ENCODE measurements at regions not wholly inside any gene's neighbourhood (a gene's known extent, or its start where the extent isn't known, plus 50 kb on each side); places are given as distances from the start of the nearest gene placed in this dataset.
"Not testable (repeated sequence)": the region's sequence is repeated elsewhere in the genome, so short reads cannot be mapped to it uniquely, and the experiment has no call there.

DNA sequence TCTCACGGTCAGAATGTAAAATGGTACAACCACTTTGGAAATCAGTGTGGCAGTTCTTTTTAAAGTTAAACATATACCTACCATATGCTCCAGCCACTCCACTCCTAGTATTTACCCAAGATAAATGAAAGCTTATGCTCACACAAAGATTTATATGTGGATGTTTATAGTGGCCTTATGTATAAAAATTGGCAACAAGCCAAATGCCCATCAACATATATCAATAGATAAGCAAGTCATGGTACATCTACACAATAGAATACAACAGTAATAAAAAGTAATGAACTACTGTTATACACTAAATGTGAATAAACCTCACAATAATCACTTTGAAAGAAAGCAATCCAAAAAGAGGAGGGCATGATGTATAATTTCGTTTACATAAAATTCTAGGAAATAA lies 153.5 kb upstream of the LMCD1 start:
- H3K4me1 ChIP-seq (ENCODE audit: control insufficient read depth, insufficient read depth, low read length, poor library complexity, severe bottlenecking) = no peaks in the 10 kb centered on the region
- H3K9me3 ChIP-seq (ENCODE audit: control insufficient read depth in 2 of 2, low read length in 2 of 2) = peaks cover 18 to 21% of the 10 kb centered on the region in 2 experiments
- Mint-ChIP-seq H3K4me1 (peaks cover 0 to 14% (median 6%) of the 10 kb centered on the region in 4 donors), H3K27me3 (peaks cover 11% of the 10 kb centered on the region), H3K4me3 (no peak overlapping the region), H3K9me3 (peaks cover 4 to 26% (median 14%) of the 10 kb centered on the region in 7 donors), H3K27ac (no peak overlapping the region), H3K36me3 (no peaks in the 10 kb centered on the region)
- ATAC-seq (ENCODE audit: low read depth in 2 of 2) (no peak), DNase-seq (no peak)
- H3K4me3 ChIP-seq (ENCODE audit: low read depth, low read length) = no peak overlapping the region
- H3K27ac ChIP-seq (ENCODE audit: insufficient read depth, low read length, poor library complexity, severe bottlenecking) = no peak overlapping the region
- no peaks in the 10 kb centered on the region for H3K36me3 ChIP-seq (ENCODE audit: control insufficient read depth, insufficient read depth, low read length)
- peaks cover 3% of the 10 kb centered on the region for H3K27me3 ChIP-seq (ENCODE audit: control insufficient read depth, insufficient read depth, low read length)

DNA sequence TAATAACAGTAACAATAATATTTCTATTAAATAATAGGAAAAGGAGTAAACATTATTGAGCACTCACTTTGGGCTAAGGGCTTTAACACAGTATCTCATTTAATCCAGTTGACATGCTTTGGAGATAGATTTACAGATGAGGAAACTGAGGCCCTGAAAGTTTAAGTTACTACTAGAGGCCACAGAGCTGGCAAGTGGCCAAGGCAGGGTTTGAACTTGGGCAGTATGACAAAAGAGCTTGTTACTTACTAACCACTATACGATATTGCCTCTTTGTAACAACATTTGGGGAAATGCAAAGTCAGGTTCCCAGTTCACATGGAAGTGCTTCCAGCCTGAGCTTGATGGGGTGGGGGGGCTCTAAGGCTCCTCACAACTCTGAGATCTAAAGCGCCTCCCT lies 149.1 kb upstream of the LMCD1 start:
- Histone ChIP-seq H3K27ac (ENCODE audit: insufficient read depth, low read length, poor library complexity, severe bottlenecking) (no peak overlapping the region), H3K9me3 (ENCODE audit: control insufficient read depth in 2 of 2, low read length in 2 of 2) (no peaks in the 10 kb centered on the region), H3K36me3 (ENCODE audit: control insufficient read depth, insufficient read depth, low read length) (no peaks in the 10 kb centered on the region), H3K27me3 (ENCODE audit: control insufficient read depth, insufficient read depth, low read length) (no peaks in the 10 kb centered on the region), H3K4me1 (ENCODE audit: control insufficient read depth, insufficient read depth, low read length, poor library complexity, severe bottlenecking) (peaks cover 21% of the 10 kb centered on the region), H3K4me3 (ENCODE audit: low read depth, low read length) (no peak overlapping the region)
- no peak for ATAC-seq (ENCODE audit: low read depth in 2 of 2)
- Mint-ChIP-seq H3K27me3 (peaks cover 10% of the 10 kb centered on the region), H3K4me1 (peaks cover 9 to 40% (median 23%) of the 10 kb centered on the region in 4 donors), H3K36me3 (peaks cover 4% of the 10 kb centered on the region), H3K27ac (no peak overlapping the region), H3K4me3 (no peak overlapping the region), H3K9me3 (peaks cover 2 to 9% (median 7%) of the 10 kb centered on the region in 7 donors)
- no peak for DNase-seq

DNA sequence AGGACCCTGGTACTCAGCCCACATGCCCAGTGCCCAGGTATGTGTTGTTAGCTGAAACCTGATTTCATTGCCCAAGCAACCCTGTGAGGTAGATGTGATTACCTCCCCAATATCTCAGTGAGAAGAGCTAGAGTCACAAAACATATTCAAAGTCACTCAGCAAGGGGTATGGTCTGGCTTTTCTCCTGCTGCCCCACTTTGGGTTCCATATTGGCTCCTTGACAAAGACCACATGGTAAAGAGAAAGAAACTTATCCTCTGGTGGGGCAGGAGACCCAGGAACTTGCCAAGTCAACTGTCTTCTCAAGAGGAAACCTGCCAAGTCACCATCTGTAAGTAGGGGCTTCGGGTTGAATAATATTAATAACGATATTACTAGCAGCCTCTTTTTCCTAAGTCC lies 148.3 kb upstream of the LMCD1 start:
- DNase-seq (no peak), ATAC-seq (ENCODE audit: low read depth in 2 of 2) (no peak)
- peaks cover 9% of the 10 kb centered on the region for H3K36me3 Mint-ChIP-seq
- H3K9me3 ChIP-seq (ENCODE audit: control insufficient read depth in 2 of 2, low read length in 2 of 2) = no peaks in the 10 kb centered on the region
- no peak overlapping the region for H3K4me3 ChIP-seq (ENCODE audit: low read depth, low read length)
- no peak overlapping the region for H3K27ac ChIP-seq (ENCODE audit: insufficient read depth, low read length, poor library complexity, severe bottlenecking)
- H3K27ac Mint-ChIP-seq = peak overlapping the region in 2 of 3 donors; percentile 43 to 87
- no peaks in the 10 kb centered on the region for H3K27me3 ChIP-seq (ENCODE audit: control insufficient read depth, insufficient read depth, low read length)
- H3K4me3 Mint-ChIP-seq = no peak overlapping the region
- peaks cover 4 to 14% (median 8%) of the 10 kb centered on the region in 7 donors for H3K9me3 Mint-ChIP-seq
- H3K27me3 Mint-ChIP-seq = peaks cover 10% of the 10 kb centered on the region
- H3K4me1 ChIP-seq (ENCODE audit: control insufficient read depth, insufficient read depth, low read length, poor library complexity, severe bottlenecking) = peaks cover 29% of the 10 kb centered on the region
- H3K36me3 ChIP-seq (ENCODE audit: control insufficient read depth, insufficient read depth, low read length) = no peaks in the 10 kb centered on the region
- H3K4me1 Mint-ChIP-seq = peaks cover 12 to 49% (median 28%) of the 10 kb centered on the region in 4 donors

DNA sequence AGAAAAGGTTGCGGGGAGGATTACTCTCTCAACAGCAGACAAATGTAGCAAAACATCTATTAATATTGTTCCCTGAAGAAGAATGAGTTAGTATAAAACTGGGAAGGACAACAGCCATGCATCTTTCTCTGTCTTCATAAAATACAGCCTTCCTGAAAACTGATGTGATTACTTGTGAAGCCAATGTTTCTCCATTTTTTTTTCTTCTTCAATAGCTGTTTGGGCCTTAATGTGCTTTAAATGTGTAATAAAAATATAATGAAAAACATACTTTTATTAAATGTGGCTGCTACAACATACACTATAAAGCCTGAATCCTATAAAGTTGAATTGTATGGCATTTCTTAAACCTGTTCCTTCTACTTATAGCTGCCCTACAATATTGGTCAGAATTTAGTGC lies 146.3 kb upstream of the LMCD1 start:
- Histone ChIP-seq H3K27ac (ENCODE audit: insufficient read depth, low read length, poor library complexity, severe bottlenecking) (no peak overlapping the region), H3K27me3 (ENCODE audit: control insufficient read depth, insufficient read depth, low read length) (no peaks in the 10 kb centered on the region), H3K4me3 (ENCODE audit: low read depth, low read length) (no peak overlapping the region), H3K36me3 (ENCODE audit: control insufficient read depth, insufficient read depth, low read length) (no peaks in the 10 kb centered on the region), H3K4me1 (ENCODE audit: control insufficient read depth, insufficient read depth, low read length, poor library complexity, severe bottlenecking) (peaks cover 35% of the 10 kb centered on the region), H3K9me3 (ENCODE audit: control insufficient read depth in 2 of 2, low read length in 2 of 2) (no peaks in the 10 kb centered on the region)
- ATAC-seq (ENCODE audit: low read depth in 2 of 2) (no peak), DNase-seq (no peak)
- peak overlapping the region in 1 of 4 donors; percentile 1 for H3K4me3 Mint-ChIP-seq
- H3K4me1 Mint-ChIP-seq = peaks cover 12 to 63% (median 39%) of the 10 kb centered on the region in 4 donors
- peak overlapping the region; percentile 26 to 96 (median 95) for H3K27ac Mint-ChIP-seq
- peaks cover 11% of the 10 kb centered on the region for H3K36me3 Mint-ChIP-seq
- H3K27me3 Mint-ChIP-seq = peaks cover 10% of the 10 kb centered on the region
- peaks cover 2 to 18% (median 9%) of the 10 kb centered on the region in 7 donors for H3K9me3 Mint-ChIP-seq

DNA sequence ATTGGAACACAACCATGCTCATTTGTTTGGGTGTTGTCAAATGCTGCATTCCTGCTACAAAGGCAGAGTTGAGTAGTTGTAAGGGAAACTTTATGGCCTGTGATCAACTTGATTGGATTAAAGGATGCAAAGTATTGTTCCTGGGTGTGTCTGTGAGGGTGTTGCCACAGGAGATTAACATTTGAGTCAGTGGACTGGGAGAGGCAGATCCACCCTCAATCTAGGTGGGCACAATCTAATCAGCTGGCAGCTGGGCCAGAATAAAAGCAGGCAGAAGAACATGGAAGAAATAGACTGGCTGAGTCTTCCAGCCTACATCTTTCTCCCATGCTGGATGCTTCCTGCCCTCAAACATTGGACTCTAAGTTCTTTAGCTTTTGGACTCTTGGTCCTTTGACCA lies 145.6 kb upstream of the LMCD1 start:
- peak overlapping the region; percentile 4 to 85 (median 46) for H3K4me3 Mint-ChIP-seq
- H3K27ac ChIP-seq (ENCODE audit: insufficient read depth, low read length, poor library complexity, severe bottlenecking) = peak overlapping the region; percentile 92
- DNase-seq = not testable (repeated sequence)

DNA sequence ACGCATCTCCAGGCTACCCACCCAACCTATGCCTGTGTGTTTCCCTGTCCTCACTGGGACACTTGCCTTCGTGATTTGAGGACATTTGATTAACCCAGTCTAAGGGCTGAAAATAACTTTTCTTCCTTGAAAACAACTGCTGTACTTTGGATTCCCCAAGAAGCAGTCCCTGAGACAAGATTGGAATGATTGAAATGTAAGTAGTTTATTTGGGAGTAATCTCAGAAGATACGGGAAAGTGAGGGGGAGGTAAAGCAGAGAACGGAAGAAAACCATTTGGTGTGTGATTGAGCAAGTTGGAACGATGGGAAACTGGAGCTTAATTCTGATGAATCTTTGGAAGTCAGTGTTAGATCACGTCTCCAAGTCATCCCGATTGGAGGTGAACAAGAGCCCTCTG lies 143.8 kb upstream of the LMCD1 start:
- Histone ChIP-seq H3K27ac (ENCODE audit: insufficient read depth, low read length, poor library complexity, severe bottlenecking) (peak overlapping the region; percentile 92), H3K4me1 (ENCODE audit: control insufficient read depth, insufficient read depth, low read length, poor library complexity, severe bottlenecking) (peaks cover 35% of the 10 kb centered on the region), H3K4me3 (ENCODE audit: low read depth, low read length) (peak overlapping the region; percentile 62), H3K9me3 (ENCODE audit: control insufficient read depth in 2 of 2, low read length in 2 of 2) (no peaks in the 10 kb centered on the region), H3K36me3 (ENCODE audit: control insufficient read depth, insufficient read depth, low read length) (no peaks in the 10 kb centered on the region), H3K27me3 (ENCODE audit: control insufficient read depth, insufficient read depth, low read length) (no peaks in the 10 kb centered on the region)
- H3K4me1 Mint-ChIP-seq = peaks cover 12 to 52% (median 35%) of the 10 kb centered on the region in 4 donors
- peak overlapping the region in 3 of 4 donors; percentile 70 to 85 (median 77) for H3K4me3 Mint-ChIP-seq
- H3K9me3 Mint-ChIP-seq = peaks cover 0 to 26% (median 9%) of the 10 kb centered on the region in 7 donors
- DNase-seq (peak in 1 of 3 donors; percentile 2), ATAC-seq (ENCODE audit: low read depth in 2 of 2) (no peak)
- H3K36me3 Mint-ChIP-seq = peaks cover 15% of the 10 kb centered on the region
- peak overlapping the region; percentile 95 to 99 (median 96) for H3K27ac Mint-ChIP-seq
- peaks cover 10% of the 10 kb centered on the region for H3K27me3 Mint-ChIP-seq

More for the DNA sequence above, 145.6 kb upstream of the LMCD1 start:
- peak overlapping the region; percentile 95 to 99 (median 96) for H3K27ac Mint-ChIP-seq
- H3K9me3 Mint-ChIP-seq = peaks cover 2 to 23% (median 9%) of the 10 kb centered on the region in 7 donors
- not testable (repeated sequence) for H3K27me3 Mint-ChIP-seq; ATAC-seq (ENCODE audit: low read depth in 2 of 2); H3K27me3 ChIP-seq (ENCODE audit: control insufficient read depth, insufficient read depth, low read length); H3K4me3 ChIP-seq (ENCODE audit: low read depth, low read length); H3K36me3 ChIP-seq (ENCODE audit: control insufficient read depth, insufficient read depth, low read length); H3K9me3 ChIP-seq (ENCODE audit: control insufficient read depth in 2 of 2, low read length in 2 of 2)
- H3K4me1 Mint-ChIP-seq = peaks cover 12 to 64% (median 35%) of the 10 kb centered on the region in 4 donors
- peaks cover 11% of the 10 kb centered on the region for H3K36me3 Mint-ChIP-seq
- H3K4me1 ChIP-seq (ENCODE audit: control insufficient read depth, insufficient read depth, low read length, poor library complexity, severe bottlenecking) = peaks cover 35% of the 10 kb centered on the region

DNA sequence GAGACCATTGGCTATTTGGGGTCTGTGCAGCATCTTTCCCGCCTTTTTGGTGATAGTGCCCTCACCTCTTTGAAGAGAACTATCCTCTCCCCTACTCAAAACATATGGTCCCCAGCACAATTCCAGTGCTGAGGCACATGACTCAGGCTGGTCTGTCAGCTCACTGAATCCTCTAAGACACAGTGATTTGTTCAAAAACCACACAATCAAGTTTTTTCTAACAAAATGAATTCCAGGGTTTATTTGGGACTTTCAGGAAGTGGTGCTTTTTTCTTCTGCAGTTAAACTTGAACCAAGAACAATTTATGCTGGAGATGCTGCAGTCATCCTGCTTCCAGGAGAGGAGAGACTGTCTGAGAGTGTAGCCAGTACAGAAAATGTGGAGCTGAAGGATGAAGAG lies 142.5 kb upstream of the LMCD1 start:
- H3K4me3 ChIP-seq (ENCODE audit: low read depth, low read length) = no peak overlapping the region
- ATAC-seq (ENCODE audit: low read depth in 2 of 2) (no peak), DNase-seq (no peak)
- Mint-ChIP-seq H3K36me3 (peaks cover 15% of the 10 kb centered on the region), H3K4me3 (peak overlapping the region in 1 of 4 donors; percentile 59), H3K4me1 (peaks cover 12 to 48% (median 35%) of the 10 kb centered on the region in 4 donors), H3K27ac (peak overlapping the region in 2 of 3 donors; percentile 70 to 75), H3K9me3 (peaks cover 0 to 26% (median 6%) of the 10 kb centered on the region in 7 donors), H3K27me3 (peaks cover 10% of the 10 kb centered on the region)
- no peaks in the 10 kb centered on the region for H3K27me3 ChIP-seq (ENCODE audit: control insufficient read depth, insufficient read depth, low read length)
- H3K36me3 ChIP-seq (ENCODE audit: control insufficient read depth, insufficient read depth, low read length) = no peaks in the 10 kb centered on the region
- H3K9me3 ChIP-seq (ENCODE audit: control insufficient read depth in 2 of 2, low read length in 2 of 2) = no peaks in the 10 kb centered on the region
- H3K4me1 ChIP-seq (ENCODE audit: control insufficient read depth, insufficient read depth, low read length, poor library complexity, severe bottlenecking) = peaks cover 35% of the 10 kb centered on the region
- no peak overlapping the region for H3K27ac ChIP-seq (ENCODE audit: insufficient read depth, low read length, poor library complexity, severe bottlenecking)

DNA sequence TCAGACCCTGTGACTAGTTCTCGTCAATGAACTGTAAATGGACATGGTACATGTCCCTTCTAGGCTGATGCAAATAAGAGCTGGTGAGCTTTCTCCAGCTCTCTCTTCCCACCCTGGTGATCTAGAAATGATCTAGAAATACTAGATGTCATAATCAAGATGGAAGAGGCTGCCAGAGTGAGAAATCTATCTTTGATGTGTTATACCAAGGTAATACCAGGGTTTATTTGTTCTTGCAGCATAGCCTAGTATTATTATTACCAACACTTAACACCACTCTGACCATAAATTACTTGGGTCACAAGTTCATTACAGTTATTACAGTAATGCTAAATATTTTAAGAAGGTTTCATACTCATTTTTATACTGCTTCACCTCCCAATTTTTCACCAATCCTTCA lies 138.4 kb upstream of the LMCD1 start:
- Mint-ChIP-seq H3K27me3 (peaks cover 25% of the 10 kb centered on the region), H3K36me3 (peaks cover 6% of the 10 kb centered on the region), H3K4me1 (peaks cover 0 to 18% (median 14%) of the 10 kb centered on the region in 4 donors), H3K27ac (no peak overlapping the region), H3K9me3 (peaks cover 0 to 15% (median 3%) of the 10 kb centered on the region in 7 donors), H3K4me3 (no peak overlapping the region)
- Histone ChIP-seq H3K27me3 (ENCODE audit: control insufficient read depth, insufficient read depth, low read length) (peaks cover 5% of the 10 kb centered on the region), H3K4me1 (ENCODE audit: control insufficient read depth, insufficient read depth, low read length, poor library complexity, severe bottlenecking) (peaks cover 8% of the 10 kb centered on the region), H3K27ac (ENCODE audit: insufficient read depth, low read length, poor library complexity, severe bottlenecking) (no peak overlapping the region), H3K9me3 (ENCODE audit: control insufficient read depth in 2 of 2, low read length in 2 of 2) (no peaks in the 10 kb centered on the region), H3K36me3 (ENCODE audit: control insufficient read depth, insufficient read depth, low read length) (no peaks in the 10 kb centered on the region), H3K4me3 (ENCODE audit: low read depth, low read length) (no peak overlapping the region)
- DNase-seq = no peak
- ATAC-seq (ENCODE audit: low read depth in 2 of 2) = no peak
